GM18498 (cell line): ENCODE measurements at regions not wholly inside any gene's neighbourhood (a gene's known extent, or its start where the extent isn't known, plus 50 kb on each side); places are given as distances from the start of the nearest gene placed in this dataset.

Experiments
- ATAC-seq: cut with Tn5 transposase; IDR thresholded peaks from one replicate; pipeline ENCODE4 v1.9.1; 2021; ENCODE audit warnings: mild to moderate bottlenecking, moderate library complexity; ENCODE audit not compliant: unreplicated experiment

DNA sequence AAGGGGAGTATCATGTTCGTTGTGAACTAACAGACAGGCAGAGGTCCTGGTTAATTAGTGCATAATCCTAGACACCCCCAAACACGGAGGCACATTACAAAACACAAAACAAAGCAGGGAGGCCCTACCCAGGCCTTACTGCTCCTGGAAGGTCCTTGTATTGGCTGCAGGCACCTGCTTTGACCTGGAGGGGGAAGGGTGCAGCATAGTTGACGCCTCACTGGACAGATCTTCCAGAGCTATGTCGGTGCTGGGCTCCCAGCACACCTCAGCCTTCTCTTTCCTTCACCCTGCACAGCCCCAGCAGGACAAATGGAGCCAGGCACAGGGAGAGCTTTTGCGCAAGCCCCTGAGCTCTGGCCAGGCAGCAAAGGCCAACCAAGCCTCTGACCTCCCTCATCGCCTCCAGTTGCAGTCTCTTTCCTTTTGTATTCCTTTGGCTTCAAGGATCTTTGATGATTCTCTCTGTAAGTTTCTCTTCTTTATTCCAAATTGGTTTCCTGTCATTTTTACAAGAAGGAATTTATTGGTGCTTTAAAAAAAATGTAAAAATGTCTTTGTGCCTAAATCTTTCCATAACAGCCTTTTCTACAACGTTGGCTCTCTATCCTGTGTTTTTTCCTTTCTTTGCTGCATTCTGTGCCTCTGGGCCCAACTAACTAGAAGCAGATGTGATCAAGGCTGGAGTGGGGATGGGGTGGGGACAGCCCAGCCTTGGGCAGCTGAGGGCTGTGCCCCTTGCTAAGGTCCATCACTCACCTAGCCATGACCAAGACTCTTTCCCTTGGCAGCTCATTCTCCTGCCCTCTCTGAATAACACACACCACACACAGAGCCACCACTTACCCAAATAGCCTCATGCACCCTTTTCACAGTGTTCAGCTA is 317.1 kb upstream of the NPVF start:
- ATAC-seq, result no peak

DNA sequence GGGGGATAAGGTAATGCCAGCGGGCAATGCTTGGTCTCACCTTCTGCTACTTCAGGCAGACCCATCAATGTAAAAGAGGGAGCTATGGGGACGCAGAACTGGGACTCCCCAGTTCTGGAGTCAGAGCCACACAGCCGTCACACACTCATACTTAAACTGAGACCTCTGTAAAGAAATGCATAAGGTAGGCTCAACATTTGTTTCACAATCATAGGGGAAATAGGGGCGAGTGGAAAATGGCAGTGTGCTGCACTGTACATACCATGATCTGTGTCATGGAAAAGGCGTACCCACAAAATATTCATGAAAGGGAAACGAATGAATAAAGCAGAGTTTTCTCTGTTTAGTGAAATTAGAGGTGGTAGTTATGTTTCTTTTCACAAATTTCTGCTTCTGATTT is 318.0 kb upstream of the NPVF start:
- no peak for ATAC-seq

DNA sequence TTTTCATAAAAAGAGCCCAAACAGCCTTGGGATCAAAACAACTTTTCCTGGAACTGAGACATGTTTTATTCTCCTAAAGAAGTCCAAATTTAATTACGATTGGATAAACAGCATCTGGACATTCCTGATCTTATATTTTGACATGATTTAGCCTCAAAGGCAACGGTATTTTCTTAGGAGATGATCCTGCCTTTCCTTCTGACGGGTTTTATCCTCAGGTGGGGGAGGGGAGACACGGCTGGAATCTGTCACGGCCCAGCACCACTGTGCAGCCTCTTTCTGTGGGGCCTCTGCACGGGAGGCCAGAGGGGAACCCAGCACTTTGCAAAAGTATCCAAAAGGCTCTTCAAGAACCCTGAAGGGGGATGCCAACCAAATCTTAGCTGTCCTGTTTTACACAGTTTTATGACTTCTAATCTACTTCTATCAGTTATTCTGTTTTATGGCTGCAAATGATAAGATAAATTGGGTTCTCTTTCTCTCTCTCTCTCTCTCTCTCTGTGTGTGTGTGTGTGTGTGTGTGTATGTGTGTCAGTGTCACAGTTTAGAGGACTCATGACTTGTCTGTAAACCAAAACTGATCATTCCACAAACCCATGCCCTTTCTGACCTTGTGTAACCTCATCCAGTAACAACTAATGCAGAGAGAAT is 321.1 kb upstream of the NPVF start:
- ATAC-seq, result no peak

DNA sequence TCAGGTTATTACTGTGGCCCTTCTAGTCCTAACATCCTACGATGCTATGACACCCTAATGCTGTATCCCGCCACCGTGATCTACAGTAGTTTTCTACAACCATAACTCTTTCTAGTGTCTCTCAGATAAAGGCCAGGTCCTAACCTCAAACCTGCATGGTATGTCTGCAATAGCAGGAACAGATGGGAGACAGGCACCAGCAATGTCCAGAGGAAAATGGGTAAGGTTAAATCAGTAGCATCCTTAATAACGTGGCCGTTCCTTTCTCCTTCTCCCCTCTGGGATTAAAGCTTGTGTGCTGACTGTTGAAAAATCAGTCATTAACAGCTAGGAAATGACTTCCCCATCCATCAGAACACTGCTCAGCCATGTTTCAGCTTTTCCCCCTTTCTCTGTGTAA is 321.9 kb upstream of the NPVF start:
- no peak for ATAC-seq

DNA sequence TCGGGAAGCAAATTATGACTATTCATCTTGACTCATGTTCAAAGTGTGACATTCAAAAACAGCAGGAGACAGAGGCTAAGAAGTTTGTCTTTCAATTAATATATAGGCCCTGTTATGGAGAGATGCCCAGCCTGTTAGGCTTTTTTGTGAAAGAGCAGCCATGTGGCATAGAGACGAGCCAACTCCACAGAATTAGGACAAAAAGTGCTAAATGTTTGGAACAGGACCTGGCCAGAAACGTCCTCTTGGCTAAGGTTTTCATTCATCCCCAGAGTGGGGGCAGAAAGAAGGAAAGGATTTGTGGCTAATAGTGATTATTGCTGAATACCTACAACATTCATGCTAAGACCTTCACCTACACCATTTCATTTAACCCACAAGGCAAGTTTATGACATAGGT is 324.7 kb upstream of the NPVF start:
- no peak for ATAC-seq

DNA sequence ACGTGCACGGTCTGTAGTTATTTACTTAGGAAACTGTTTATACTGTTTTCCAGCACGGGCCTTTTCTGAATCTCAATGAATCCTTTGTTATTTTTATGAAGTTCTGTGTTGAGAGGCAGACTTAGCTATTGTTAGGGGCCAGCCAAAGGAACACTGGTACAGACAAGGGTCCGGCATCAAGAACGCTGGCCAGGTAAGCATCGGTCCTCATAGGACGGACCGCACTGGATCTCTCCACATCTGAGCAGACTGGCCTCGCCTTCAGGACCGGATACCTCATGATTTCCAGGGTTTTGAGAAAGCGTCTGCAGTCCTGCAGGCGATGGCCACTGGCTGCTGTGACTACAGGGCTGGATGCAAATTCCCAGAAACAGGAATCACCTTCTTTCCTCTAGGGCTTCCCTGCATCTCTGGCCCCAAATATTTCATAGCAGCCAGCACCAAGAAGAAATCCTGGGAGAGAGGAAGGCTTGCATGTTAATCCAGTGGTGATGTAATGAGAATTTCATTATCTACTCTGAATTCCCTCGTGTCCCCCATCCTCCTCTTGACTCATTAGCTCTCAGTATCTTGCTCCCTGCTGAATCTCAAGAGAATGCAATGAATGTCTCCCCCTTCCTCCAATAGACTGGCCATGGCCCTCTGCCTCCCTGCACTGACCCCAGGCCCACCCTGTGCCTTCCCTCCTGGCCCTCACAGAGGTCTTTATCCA is 325.4 kb upstream of the NPVF start:
- ATAC-seq, result no peak

DNA sequence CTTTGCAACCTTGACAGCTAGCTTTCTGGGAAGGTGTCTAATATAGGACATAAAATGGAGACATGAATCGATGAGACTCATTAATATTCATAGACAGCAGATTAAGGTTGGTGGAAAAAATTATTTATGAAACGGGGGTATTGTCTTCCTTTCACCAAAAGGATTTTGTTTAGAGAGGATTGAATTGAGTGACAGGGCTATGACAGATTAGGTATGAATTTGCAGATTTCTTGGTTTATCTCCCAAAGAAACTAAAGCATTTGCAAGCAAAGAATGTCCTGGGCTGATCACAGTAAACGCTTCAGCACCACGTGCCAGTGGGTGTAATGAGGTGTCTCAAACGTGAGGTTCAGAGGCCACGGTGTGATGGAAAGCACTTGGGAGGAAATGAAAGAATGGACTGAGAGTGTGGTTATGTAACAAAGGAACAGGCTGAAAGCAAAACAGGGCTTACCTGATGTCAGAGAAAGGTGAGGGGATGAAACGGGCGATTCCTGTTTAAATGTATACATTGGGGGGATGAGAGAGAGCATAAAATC is 329.2 kb upstream of the NPVF start:
- no peak for ATAC-seq

DNA sequence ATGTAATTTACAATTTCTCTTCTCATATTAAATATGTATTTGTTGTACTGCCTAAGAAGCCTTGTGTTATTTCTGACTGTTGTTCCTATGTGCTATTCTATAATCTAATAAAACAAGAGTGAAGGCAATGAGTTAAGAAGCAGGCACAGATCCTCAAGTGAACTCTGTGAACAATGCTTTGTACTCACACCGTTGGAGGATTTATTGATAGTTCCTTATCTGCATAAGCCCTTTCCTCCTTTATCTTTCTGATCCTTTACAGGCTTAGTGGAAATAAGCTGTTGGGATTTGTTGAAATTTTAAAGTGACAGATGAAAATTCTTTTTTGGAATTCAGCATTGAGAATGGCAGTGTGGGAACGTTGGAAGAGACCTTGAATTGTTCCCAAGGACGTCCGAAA is 329.6 kb upstream of the NPVF start:
- no peak for ATAC-seq

DNA sequence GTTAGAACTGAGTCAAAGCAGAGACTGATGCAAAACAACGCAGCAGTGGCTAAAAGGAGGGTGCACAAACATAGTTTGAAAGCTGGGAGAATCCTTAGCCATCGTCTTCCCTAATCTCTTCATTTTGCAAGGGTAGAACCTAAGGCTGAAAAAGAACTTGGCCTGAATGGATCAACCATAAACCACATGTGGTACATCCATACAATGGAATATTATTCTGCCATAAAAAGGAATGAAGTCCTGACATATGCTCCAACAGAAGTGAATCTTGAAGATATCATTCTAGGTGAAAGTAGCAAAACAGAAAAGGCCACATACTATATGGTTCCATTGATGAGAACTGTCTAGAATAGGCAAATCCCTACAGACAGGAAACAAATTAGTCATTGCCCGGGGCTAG is 330.3 kb upstream of the NPVF start:
- ATAC-seq, result no peak

DNA sequence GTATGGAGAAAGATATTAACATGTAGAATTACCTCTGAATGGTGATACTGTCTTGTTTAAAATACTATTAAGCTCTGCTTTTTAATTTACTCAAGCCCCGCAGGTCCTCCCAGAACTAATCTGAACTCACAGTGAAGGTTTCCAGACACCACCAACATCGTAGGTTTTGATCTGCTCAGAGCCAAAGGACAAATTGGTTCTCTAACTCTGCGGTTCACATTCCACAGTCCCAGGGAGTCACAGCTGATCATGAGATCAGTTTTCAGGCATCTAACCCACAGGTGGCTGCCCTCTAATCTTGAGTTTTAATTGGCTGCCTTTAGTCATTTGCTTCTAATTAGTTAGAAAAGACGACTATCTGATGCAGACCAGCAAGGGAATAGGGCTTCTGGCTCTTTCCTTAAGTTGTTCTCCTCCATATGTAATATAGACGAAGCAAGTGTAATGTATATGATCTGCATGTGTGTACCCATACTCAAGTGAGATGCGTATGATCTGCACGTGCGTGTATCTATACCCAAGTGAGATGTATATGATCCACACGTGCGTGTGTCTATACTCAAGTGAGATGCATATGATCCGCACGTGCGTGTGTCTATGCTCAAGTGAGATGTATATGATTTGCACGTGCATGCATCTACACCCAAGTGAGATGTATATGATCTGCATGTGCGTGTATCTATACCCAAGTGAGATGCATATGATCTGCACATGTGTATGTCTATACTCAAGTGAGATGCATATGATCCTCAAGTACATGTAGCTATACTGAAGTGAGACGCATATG is 331.5 kb upstream of the NPVF start:
- ATAC-seq, result no peak

DNA sequence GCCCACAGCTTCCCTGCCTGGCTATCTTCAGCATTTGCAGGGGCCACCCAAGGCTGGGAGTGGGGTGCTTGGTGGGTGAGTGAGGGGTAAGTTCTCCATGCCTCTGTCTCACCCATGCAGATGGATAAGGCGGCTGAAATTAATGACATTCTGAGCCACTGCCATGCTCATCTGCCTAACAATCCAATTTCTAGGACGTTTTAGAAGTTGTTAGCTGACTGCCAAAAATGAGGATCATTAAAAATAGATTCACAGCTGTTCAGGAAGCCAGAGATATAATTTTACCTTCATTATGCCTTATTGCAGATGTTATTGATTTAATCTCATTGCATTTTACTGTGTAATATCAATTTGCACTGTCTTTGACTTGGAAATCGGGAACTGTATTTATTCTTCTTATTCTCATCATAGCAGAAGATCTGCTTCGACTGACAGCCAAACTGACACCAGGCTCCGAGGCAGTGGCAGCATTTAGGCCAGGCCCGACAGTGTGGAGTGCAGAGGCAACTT is 334.4 kb upstream of the NPVF start:
- no peak for ATAC-seq

DNA sequence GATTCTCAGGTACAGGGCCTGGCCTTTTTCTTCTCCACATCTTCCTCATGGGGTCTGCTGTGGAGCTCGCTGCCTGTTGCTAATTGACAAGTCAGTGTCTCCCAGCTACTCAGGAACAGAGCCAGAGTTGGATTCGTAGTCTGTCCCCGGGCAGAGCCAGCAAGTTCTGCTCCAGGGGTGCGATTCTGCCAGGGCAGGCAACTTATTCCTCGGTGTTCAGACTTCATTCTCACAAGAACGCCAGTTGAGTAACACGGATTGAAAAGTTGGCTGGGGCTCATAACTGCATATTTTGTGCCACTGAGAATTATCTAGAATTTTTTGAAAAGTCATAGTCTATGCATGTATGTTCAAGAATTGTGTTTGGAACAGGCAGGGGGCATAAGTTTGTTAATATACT is 336.7 kb upstream of the NPVF start:
- ATAC-seq, result no peak

DNA sequence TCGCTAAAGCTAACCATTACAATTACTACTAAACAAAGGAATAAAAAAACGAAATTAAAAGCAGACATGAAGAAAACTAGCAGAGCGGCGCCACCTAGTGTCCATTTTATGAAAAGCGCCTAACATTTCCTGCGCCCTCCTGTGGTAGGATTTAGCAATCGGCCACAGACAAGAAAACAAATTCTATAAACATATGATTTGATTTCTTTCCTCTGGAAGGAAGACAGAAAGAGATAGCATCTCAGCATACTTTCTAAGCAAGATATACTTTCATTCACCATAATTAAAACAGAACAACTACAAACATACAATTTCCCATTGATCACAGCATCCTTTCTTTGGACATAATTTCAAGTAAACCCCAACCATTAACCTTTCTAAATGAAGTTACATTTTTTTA is 337.7 kb upstream of the NPVF start:
- ATAC-seq, result no peak

DNA sequence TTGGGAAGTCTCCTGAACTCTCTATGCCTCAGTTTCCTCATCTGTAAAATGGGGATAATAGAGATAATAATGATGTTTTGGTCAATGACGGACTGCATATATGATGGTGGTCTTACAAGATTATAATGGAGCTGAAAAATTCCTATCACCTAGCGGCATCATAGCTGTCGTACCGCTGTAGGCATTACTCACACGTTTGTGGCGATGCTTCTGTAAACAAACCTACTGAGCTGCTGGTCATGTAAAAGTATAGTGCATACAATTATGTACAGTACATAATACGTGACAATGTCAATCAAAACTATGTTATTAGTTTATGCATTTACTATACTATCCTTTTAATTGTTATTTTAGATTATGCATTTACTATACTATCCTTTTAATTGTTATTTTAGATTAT is 339.1 kb upstream of the NPVF start:
- ATAC-seq, result no peak

DNA sequence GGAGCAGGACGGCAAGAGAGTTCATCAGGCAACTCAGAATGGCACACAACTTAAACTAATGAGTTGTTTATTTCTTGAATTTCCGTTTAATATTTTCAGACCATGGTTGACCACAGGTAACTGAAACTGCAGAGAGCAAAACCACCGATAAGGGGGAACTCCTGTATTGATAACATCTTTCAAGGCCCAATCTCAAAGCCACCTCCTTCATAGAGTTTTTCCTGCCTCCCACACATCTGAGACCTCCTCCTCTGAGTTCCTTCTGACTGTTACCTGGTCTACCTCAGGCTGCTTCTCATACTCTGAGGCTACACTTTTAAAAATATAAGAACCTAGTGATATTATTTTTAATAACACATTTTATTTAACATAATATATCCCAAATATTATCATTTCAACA is 341.5 kb upstream of the NPVF start:
- ATAC-seq, result no peak

DNA sequence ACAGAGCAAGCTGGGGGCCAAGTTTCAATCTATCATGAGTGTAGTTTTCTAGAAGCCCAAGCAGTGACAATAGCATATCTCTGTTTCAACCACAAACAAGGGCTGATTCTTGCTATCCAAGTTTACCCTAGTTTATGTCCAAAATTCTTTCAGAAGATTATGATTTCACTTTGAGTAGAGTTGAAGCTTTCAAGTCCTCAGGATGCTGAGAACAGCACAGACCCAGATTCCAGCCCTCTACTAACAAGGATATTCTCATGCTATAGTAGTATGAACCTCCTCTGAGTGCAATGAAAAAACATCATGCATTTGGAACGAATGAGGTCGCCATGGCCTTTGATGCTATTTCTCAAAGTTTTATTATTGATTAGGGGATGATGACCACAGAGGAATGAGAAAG is 344.1 kb upstream of the NPVF start:
- ATAC-seq, result no peak

DNA sequence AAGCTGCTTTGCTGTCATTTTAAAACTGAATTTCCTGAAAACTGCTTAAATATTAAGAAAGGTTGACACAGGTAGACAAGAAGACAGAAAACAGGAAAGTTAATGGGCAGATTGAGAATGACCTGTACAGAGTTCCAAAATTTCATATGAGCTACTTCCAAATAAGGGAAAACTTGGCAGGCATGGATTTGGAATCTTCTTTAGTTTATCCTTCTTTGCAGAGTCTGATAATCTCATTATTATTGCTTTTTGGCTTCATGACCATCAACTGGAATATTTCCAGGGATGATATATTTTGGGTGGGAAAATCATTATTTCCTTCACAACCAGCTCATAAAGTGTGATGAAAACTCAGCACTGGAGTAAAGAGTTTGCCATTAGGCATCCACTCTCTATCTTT is 346.5 kb upstream of the NPVF start:
- no peak for ATAC-seq

DNA sequence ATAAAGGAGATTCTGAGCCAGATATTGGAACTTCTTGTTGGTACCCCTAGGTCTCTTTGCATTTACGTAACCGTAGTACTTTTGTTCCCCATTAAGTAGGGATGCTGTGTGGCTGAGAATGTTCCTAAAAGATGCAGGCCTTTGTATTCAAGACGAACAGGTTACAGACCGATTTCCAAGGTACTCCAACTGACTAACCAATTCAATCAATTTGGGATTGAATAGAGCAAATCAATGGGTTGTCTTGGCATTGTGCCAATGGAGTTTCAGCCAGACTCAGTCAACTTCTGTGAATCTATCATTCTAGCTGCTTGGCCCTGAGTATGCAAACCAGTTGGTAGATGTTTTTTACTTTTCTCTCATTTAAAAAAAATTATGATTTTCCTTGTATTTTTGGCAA is 347.3 kb upstream of the NPVF start:
- no peak for ATAC-seq

DNA sequence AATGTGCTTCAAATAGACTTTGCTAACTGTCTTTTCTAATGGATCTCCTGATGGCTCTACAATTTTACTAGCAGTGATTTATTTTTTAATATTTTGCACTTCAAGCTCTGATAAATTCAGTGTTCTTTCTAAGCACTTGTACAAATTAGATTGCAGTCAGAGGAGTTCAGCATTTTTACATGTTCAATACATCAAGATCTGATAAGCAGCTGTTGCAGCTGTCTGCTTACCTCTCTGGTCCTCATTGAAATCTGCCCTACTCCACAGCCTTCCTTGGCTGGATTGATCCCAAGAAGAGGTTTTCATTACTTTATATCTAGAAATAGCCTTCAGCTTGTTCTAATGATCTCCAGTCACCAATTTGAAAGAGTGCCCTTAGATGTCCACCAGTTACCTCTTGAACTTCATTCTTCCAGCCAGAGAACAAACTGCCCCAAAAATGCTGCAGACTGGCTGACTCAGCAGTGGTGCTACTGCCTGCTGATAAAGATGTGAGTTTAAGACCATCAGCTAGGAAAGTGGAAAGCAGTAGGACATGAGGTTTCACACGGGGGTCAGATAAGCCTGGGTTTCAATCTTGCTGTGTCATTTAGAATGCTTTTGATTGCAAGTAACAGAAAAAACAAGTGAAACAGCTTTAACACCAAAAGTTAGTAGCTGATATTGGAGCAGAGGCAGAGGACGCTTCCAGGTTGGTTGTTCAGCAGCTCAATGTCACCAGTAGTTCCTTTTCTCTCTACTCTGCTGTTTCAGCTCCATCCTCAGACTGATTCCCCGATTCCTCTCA is 350.9 kb upstream of the NPVF start:
- ATAC-seq, result no peak

DNA sequence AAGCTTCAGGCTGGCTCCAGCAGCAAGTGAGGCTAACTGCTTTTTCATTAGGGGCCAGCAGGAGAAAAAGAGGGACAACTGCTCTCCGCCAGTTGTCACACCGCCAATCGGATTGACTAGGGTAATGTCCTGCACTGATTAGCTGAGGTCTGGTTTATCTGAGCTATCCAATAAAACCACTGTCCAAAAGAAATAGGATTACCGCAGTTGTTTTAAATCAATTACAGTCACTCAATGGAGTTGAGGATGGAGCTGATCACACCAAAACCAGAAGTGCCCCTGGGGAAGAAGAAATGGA is 351.4 kb upstream of the NPVF start:
- no peak for ATAC-seq
